NCI-H524 (cell line): ENCODE measurements at regions not wholly inside any gene's neighbourhood (a gene's known extent, or its start where the extent isn't known, plus 50 kb on each side); places are given as distances from the start of the nearest gene placed in this dataset.

Source experiments
- DNase-seq, 2 experiments: peaks; one replicate each; lab custom pipeline; 2025; lab: John Stamatoyannopoulos, UW

DNA sequence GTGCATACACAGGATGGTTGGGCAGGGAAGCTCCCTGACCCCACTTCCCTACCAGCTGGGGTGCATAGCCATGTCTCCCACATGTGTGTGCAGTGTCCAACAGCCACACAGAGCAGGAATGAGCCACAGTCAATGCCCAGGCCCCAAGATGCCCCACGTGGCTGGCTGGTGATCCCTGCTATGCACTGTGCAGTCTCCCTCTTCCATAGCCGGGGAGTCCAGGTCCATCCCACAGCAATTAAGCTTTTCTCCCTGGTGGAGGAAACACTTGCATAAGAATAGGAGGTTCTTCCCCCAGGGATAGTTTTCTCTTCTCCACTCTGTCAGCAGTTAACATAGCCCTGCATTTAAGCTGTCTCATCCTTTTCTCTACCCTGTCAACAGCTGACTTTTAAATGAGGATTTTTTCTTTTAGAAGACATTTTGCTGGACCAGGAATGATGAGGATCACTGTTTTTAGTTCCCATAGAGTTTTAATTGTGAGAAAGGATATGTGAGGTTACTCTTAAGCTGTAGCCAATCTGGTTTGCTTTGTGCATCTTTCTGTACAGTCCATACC, 396.5 kb upstream of the VWC2 start:
- no peak for DNase-seq

DNA sequence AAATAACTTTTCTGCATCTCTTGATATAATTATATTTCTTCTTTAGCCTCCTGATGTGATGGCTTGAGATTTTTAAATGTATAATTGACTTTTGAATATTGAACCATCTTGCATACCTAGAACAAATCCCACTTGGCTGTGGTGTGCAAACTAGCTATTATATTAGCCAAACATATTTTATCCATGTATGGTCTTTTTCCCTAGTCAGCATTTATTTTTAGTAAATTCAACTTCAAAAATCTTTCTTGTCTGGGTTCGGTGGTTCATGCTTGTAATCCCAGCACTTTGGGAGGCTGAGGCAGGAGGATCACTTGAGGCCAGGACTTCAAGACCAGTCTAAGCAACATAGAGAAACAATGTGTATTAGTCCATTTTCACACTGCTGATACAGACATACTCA, 386.6 kb upstream of the VWC2 start:
- DNase-seq, result no peak

DNA sequence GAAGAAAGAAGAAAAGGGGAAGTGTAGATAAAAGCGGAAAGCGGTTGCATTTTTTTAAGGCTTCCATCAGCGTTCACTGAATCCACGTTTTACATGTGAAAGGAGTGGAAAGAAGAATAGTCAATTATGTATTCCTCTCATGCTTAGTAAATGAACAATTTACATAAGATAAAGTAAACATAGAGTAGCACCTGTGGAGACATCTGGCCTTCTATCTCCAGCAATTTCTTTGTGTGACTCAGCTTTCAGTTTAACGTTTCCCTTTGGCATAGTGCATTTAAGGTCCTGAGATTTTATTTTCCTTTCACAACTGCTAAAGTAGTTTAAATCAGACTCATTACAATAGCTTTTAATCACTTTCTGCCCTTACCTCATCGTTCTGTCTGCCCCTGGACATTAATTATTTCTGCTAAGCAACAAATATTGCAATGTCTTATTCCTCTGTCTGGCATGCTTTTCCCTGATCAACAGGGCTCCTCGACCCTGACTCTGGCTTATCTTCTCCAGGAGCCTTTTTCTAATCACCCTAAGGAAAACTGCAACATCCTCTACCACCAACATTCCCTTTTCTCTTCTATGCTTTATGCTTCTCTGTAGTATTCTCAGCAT, 383.5 kb upstream of the VWC2 start:
- peak in 1 of 2 experiments; percentile 2 for DNase-seq

DNA sequence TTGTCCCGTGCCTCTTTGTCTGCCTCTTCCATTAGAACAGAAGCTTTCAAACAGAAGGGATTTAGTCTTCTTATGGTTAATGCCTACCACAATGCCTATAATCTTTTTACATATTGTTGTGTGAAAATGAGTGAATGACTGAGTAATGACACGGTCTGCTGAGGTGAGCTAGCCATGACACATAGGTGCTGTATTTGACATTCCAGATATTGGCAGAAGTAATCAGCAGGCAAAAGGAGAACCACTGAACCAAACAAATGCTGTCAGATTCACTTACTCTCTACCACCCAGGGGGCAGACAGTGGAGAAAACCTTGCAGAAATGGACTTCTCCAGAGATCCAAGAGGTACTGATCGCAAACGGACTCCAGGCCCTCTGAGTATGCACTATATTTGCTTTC, 377.2 kb upstream of the VWC2 start:
- DNase-seq, result no peak

DNA sequence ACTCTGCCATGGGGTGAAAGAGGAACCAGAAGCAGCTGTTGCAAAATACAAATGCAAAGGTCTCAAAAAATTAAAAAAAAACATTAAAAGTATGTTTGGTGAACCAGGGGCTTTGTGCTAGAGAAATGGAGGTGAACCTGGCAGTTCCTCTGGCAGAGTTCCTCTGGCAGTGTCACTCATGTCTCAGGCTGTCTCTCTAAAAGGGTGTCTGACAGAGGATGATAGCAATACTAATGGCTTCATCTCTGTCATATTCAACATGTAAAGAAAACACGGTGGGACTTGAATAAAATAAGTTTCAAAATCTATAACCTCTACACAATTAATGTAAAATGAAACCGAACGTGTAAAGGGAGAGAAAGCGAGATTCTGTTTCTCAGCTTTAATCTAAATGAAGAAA, 375.7 kb upstream of the VWC2 start:
- no peak for DNase-seq

DNA sequence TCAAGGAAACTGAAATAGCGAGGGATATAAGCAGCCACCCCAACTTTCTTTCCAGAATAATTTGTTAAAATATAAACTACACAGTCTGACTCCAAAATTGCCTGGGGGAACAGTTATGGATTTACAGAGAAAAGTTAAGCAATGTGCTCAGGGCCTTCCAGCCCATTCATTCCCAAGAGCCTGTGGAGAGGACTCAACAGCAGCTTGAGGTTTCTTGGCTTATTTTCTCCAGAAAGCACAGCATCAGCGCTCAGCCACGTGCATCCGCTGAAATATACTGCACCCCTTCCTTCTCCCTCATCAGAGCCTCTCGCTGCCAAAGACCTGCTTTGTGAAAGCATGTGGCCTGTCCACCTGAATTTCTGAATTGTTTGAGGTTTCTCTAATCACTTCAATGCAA, 375.2 kb upstream of the VWC2 start:
- no peak for DNase-seq

DNA sequence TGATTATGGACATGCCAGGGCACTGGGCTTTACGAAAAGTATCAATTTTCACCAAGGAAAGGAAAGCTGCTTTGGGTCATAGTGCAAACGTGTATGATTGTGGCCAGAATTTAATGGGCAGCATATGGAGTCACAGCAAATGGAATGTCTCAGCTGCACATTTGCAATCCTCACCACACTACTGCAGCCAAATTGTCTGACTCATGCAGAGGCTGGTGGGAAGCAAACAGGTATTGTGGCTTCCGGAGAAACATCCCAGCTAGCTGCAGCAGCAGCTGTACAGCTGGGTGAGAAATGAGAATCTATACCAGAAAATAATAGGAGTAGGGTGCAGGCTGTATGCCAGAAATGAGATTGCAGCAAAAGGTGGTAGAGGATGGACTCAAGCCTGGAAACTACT, 374.7 kb upstream of the VWC2 start:
- DNase-seq, result no peak

DNA sequence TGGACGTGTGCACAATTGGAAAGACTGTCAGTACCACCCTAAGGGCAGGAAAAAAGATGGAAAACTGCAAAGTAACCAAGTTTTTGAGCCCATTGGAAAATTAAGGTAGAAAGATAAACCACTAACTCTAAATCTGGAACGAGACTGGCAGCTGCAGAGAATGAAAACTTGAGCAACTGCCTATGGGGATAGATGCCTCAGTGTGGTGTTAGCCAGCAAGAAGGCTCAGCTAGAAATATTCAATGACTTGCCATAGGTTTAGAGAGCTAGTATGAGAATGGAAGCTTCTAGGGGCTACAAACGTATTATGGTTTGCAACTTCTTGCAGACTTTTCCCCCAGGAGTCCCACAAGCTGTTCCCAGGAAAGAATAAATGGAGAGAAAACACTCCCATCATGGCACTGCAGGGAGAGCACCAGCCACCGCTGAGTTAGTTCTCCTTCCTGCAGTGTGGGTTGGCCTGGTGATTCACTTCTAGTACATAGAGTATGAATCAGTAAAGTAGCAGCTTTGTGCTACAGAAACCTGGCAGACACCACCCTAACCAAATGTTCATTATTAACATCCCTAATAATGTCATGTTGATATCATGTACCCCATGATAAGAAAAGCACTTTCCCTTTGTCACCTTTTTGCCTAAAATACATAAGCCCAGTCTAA, 372.4 kb upstream of the VWC2 start:
- DNase-seq, result no peak

DNA sequence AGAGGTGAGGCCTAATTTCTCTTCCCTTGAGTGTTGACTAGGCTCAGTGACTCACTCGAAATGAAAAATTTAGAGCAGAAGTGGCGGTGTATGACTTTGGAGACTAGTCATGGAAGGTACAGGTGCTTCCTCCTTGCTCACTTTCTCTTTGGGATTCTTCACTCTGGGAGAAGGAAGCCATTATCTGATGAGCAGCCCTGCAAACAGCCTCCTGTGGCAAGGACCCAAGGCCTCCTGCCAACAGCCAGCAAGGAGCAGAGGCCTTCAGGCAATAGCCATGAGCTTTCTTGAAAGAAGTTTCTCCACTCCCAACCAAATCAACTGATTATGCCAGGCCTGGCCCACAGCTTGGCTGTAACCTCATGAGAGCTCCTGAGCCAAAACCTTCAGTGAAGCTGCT, 369.6 kb upstream of the VWC2 start:
- no peak for DNase-seq

DNA sequence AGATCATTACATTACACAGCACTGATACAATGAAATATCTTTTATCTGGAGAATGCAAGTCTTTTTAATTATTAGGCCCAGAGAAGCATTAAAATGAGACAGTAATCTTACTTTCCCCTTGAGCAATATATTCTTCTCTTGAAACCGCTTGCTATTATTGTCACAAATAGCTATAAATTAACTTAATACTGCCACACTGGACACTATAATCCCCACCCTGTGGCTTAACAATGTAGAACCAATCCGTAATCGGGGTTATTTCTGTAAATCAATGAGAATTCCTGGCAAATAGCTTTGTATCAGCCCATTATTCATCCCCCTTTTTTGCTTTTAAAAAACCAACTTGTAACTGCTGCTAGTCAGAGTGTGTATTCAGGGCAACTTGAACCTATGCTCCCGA, 366.2 kb upstream of the VWC2 start:
- no peak for DNase-seq

DNA sequence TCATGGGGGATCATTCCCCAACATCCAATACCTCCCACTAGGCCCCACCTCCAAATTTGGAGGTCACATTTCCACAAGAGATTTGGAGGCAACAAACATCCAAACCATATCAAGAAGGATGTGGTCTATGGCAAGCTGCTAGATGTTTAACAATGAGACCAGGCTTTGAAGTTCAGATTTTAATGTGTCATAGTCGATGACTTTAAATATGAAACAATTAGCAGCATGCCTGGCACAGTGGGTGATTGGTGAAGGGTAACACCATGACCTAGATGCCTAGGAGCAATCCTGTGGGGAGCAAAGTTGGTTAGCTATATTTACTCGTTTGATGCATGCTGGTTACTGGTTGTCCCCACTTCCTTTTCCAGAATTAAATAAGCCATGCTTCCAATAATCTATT, 356.4 kb upstream of the VWC2 start:
- DNase-seq, result no peak

DNA sequence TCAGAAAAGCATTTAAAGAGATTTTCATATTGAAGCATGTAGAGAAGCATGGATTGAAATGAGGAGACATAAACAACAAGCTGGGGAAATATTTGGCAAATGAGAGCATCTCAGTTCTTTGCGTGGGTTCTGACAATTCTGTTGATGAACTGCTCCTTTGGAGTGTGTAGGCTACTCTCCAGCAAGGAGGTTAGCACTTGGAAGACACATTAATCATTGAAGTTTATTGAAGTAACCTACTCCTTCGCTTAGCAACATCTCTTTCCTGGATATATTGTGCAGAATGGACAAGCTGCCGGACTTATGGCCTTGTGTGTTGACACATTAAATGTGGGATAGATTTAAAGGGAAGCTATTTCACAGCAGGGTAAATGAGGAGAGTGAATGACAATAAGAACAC, 354.5 kb upstream of the VWC2 start:
- DNase-seq, result no peak

DNA sequence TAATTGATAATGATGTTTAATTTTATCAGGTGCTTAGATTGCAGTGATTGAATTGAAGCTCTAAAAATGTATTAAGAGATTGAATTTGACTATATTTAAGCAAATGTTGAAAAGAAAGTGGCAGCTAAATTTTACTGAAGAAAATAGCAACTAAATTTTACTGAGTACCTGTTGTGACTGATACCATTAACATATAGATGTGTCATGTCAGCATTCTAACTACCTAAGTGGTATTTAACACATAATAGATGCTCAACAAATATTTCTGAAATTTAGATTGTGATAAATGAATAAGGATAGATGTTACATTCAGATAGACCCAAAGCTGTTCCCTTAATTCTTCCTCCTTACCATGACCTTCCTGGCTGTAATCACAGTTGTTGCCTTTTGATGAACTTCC, 350.9 kb upstream of the VWC2 start:
- no peak for DNase-seq

DNA sequence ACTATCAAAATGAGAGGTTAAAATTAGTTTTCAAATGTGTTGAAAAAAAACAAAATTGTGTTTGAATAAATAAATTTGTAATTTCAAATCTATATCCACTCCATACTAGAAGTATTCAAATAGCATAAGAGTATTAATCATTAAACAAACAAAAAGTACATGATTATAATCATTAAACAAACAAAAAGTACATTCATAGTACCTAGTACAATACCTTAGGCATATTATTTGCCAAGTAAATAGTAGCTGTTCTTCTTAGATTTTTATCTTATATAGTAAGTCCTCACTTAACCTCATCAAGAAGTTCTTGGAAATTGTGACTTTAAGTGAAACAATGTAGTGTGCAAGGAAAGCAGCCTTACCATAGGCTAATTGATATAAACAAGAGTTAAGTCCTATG, 349.3 kb upstream of the VWC2 start:
- DNase-seq, result no peak

DNA sequence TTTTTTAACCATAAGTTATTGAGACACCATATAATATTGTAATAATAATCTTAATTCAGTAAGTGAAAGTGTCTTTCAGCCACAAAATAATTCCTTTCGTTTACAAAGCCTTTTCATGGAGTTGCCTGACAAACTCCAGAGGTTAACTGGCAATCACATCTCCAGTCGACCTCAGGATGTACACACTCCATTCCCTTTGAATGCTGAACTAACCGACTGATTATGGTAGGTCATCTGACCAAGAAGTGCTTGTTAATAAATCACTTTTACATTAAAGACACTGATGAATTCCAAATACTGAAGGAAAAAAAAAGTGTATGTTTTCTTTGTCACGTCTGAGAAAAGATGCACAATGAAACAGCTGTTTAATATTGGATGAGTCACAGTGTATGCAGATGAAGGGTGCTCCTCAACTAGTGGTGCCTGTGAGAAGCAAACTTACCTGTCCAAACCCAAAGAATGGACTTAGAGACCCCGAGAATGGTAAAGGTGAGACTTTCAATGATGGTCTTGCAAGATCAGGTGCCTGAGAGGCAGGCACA, 348.1 kb upstream of the VWC2 start:
- DNase-seq, result no peak

DNA sequence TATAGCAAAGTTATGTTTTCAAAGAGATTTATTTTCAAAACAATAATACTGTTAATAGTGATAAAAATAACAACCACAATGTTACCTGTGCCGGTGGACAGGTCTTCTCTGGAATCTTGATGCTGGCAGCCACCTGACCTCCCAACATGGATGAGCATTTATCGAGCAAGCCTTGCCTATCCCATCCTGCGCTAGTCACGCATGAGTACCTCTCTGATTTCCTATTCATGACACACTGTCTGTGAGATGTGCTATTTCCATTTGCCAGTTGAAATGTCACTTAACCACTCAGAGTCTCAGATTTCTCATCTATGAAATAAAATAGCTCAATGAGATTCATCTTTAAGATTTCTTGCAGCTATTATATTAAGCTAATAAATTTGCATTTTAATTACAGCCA, 341.2 kb upstream of the VWC2 start:
- DNase-seq, result peak in 1 of 2 experiments; percentile 20

DNA sequence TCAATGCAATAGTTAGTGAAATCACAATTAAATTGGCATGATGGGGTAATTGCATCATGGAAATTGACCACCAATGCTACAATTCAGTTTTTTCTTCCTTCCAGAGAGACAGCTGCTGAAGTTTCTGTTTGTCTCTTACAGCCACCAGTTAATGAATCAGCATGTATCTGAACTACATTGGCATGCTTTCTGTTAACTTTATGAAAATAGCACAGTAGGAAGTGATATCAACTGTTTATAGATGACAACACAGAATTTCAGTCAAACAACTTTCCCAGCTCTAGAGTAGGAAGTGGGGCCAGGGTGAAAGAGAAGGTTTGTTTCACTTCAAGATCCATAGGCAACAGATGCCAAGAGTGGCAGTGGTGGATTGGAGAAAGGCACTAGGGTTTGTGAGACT, 339.6 kb upstream of the VWC2 start:
- no peak for DNase-seq

DNA sequence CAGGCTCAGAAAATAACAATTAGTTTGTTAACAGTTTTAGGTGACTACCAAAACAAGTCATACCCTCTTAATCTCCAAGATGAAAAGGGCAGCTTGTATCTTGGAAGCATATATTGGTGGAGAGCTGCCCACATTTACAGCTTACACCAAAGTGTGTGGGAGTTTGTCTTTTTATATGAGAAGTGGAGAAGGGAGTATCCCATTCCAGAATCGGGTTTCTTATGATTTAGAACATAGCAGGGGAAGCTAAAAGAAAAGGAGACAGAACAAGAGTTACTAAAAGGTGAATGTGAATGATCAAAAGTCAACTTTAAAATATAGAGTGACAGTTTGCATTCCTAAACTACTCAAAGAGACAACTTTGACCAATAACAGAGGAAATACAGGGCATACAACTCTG, 338.6 kb upstream of the VWC2 start:
- no peak for DNase-seq

DNA sequence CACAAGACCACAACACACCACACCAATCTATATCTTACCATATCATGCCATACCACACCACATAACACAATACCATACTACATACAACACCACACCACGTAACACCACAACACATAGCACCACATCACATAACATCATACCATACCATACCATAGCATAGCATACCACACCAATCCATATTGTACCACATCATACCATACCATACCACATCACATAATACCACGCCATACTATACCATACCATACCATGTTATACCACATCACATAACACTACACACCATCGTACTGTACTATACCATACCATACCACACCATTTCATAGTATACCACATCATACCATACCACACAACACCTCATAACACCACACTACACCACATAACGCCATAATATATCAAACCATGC, 335.2 kb upstream of the VWC2 start:
- no peak for DNase-seq

DNA sequence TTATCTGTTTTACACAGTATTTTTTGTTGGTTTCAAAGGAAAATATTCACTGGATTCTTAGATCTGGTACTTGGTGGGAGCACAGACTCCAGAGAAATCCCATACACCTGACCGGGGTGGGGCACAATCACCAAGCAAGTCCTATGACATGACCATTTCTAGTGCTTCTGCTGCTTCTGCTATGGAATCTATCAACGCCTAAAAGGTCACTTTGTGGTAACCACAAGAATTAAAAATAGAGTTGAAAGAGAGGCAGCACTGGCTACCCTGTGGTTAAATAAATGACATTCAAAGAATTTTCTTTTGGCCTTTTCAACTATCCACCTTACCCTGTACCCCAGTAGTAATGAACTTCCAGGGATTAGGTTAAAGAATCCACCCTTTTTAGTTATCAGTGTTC, 329.9 kb upstream of the VWC2 start:
- no peak for DNase-seq

DNA sequence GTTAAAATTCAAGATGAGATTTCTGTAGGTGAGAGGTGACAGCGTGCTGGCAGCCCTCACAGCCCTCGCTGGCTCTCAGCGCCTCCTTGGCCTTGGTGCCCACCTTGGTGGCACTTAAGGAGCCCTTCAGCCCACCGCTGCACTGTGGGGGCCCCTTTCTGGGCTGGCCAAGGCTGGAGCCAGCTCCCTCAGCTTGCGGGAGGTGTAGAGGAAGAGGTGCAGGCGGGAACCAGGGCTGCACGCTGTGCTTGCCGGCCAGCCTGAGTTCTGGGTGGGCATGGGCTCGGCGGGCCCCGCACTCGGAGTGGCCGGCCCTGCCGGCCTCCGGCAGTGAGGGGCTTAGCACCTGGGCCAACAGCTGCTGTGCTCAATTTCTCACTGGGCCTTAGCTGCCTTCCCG, 320.0 kb upstream of the VWC2 start:
- no peak for DNase-seq

DNA sequence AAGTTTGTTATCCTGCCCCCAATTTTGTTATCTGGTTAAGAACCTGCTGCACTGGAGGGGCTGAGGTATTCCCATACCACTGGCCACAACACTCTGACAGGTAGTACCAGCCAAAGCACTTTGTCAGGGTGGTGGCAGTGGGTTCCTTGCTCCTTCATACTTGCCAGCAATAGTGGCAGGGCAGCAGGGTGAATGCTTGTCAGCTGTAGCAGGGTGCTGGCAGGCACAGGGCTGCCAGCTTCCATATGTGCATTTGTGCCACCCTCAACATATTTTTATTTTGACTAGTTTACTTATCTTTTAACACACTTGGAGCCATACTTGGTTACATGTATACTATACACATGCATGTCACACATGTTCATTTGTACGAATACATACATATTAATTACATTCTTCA, 294.0 kb upstream of the VWC2 start:
- no peak for DNase-seq

DNA sequence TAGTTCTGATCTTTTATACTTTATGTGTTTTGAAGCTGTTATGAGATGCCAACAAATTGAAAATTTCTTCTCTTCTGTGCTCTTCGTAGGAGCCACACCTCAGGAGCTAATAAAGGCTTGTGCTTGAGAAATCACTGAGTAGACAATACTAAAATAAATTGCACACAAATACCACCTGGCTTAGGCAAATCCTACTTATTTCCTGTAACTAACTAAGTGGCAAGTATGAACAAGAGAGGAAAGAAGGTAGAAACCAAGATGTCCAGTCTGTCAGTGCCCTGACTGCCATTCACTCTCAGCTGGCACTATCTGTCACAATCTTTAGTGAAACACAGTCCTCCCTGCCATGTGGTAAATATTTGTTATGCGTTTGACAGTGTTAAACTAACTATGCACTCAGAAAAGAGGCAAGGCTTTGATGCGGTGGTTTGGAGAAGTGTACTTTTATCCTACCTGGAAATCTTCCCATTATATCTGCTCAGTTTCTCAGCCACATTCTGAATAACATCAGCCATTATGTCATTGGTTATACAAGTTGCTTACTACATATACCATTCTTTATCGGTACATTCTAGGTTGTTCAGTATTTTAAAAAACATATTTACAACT, 293.4 kb upstream of the VWC2 start:
- DNase-seq, result no peak
